ENCODE measurements at regions not wholly inside any gene's neighbourhood (a gene's known extent, or its start where the extent isn't known, plus 50 kb on each side); places are given as distances from the start of the nearest gene placed in this dataset.

GRCh38 chr10:113219446-113219845 lies 269.4 kb downstream of the TCF7L2 start:
- no peaks in the 10 kb centered on the region for H3K27me3 ChIP-seq
- no peaks in the 10 kb centered on the region for H3K4me1 ChIP-seq
- H3K9me3 ChIP-seq: peaks cover 0 to 1% (median 0%) of the 10 kb centered on the region in 4 donors
- H3K36me3 ChIP-seq: no peaks in the 10 kb centered on the region
- TF ChIP-seq CTCF (IDR thresholded peaks at IDR 0.05) (no peak), POLR2A (IDR thresholded peaks at IDR 0.05) (no peak), EP300 (IDR thresholded peaks at IDR 0.05) (no peak)
- DNase-seq (ENCODE audit: low spot score in 2 of 2): no peak
- H3K27ac ChIP-seq: no peak overlapping the region
- no peak overlapping the region for H3K4me3 ChIP-seq
- WGBS, 2 donors: 94 to 96% methylated on average over 7 of the region's 7 CpGs

GRCh38 chr10:113221756-113222168 lies 271.7 kb downstream of the TCF7L2 start:
- Histone ChIP-seq H3K4me1 (no peaks in the 10 kb centered on the region), H3K9me3 (no peaks in the 10 kb centered on the region), H3K4me3 (no peak overlapping the region), H3K27me3 (no peaks in the 10 kb centered on the region), H3K27ac (no peak overlapping the region), H3K36me3 (no peaks in the 10 kb centered on the region)
- DNase-seq (ENCODE audit: low spot score in 2 of 2): no peak
- 65% methylated on average over 6 of the region's 6 CpGs for WGBS, 2 donors
- no peak for TF ChIP-seq CTCF (IDR thresholded peaks at IDR 0.05)
- no peak for TF ChIP-seq EP300 (IDR thresholded peaks at IDR 0.05)
- TF ChIP-seq POLR2A (IDR thresholded peaks at IDR 0.05): no peak

- WGBS, 2 donors: 63 to 69% methylated on average over 12 of the region's 12 CpGs
- Histone ChIP-seq H3K27ac (no peak overlapping the region), H3K36me3 (no peaks in the 10 kb centered on the region), H3K27me3 (no peaks in the 10 kb centered on the region), H3K4me3 (no peak overlapping the region), H3K4me1 (peaks cover 0 to under 1% (median 0%) of the 10 kb centered on the region in 4 donors), H3K9me3 (no peaks in the 10 kb centered on the region)
- DNase-seq (ENCODE audit: low spot score in 2 of 2): no peak
- TF ChIP-seq POLR2A (IDR thresholded peaks at IDR 0.05) (no peak), CTCF (IDR thresholded peaks at IDR 0.05) (no peak), EP300 (IDR thresholded peaks at IDR 0.05) (no peak)
These were observed 272.2 kb downstream of the TCF7L2 start for GRCh38 chr10:113222207-113222606.

GRCh38 chr10:113225364-113225763 lies 275.3 kb downstream of the TCF7L2 start:
- 67 to 91% methylated on average over 2 of the region's 2 CpGs for WGBS, 2 donors
- no peaks in the 10 kb centered on the region for H3K9me3 ChIP-seq
- TF ChIP-seq EP300 (IDR thresholded peaks at IDR 0.05) (no peak), CTCF (IDR thresholded peaks at IDR 0.05) (no peak), POLR2A (IDR thresholded peaks at IDR 0.05) (no peak)
- H3K27me3 ChIP-seq: no peaks in the 10 kb centered on the region
- no peaks in the 10 kb centered on the region for H3K36me3 ChIP-seq
- H3K4me3 ChIP-seq: no peak overlapping the region
- no peak for DNase-seq (ENCODE audit: low spot score in 2 of 2)
- no peak overlapping the region for H3K27ac ChIP-seq
- peaks cover 0 to 11% (median 0%) of the 10 kb centered on the region in 4 donors for H3K4me1 ChIP-seq

- no peaks in the 10 kb centered on the region for H3K9me3 ChIP-seq
- no peak for DNase-seq (ENCODE audit: low spot score in 2 of 2)
- H3K36me3 ChIP-seq: no peaks in the 10 kb centered on the region
- no peak overlapping the region for H3K4me3 ChIP-seq
- TF ChIP-seq CTCF (IDR thresholded peaks at IDR 0.05): no peak
- TF ChIP-seq EP300 (IDR thresholded peaks at IDR 0.05): no peak
- no peak for TF ChIP-seq POLR2A (IDR thresholded peaks at IDR 0.05)
- WGBS, 2 donors: 89 to 93% methylated on average over 11 of the region's 11 CpGs
- H3K27ac ChIP-seq: no peak overlapping the region
- H3K4me1 ChIP-seq: peaks cover 0 to 11% (median 0%) of the 10 kb centered on the region in 4 donors
- no peaks in the 10 kb centered on the region for H3K27me3 ChIP-seq
These were observed 275.9 kb downstream of the TCF7L2 start for GRCh38 chr10:113225903-113226302.

Measured in tibial nerve (tissue), 4 donors.